Tongue (tissue), 1 donor: ENCODE measurements at regions not wholly inside any gene's neighbourhood (a gene's known extent, or its start where the extent isn't known, plus 50 kb on each side); places are given as distances from the start of the nearest gene placed in this dataset.
"Not testable (repeated sequence)": the region's sequence is repeated elsewhere in the genome, so short reads cannot be mapped to it uniquely, and the experiment has no call there.

Experiments
- DNase-seq: peaks from one replicate; pipeline ENCODE4 v3.0.0-alpha.2; 2015

- no peak for DNase-seq
These were observed 2535.1 kb downstream of the ARAP2 start for GRCh38 chr4:33709247-33709646.

GRCh38 chr4:33711826-33712225 lies 2532.5 kb downstream of the ARAP2 start:
- no peak for DNase-seq

- no peak for DNase-seq
These were observed 2529.3 kb downstream of the ARAP2 start for GRCh38 chr4:33714971-33715370.

- no peak for DNase-seq
These were observed 2528.4 kb downstream of the ARAP2 start for GRCh38 chr4:33715841-33716395.

- no peak for DNase-seq
These were observed 2522.1 kb downstream of the ARAP2 start for GRCh38 chr4:33722254-33722653.

- DNase-seq, result peak; percentile 65
These were observed 2521.4 kb downstream of the ARAP2 start for GRCh38 chr4:33722800-33723516.

- DNase-seq, result no peak
These were observed 2519.6 kb downstream of the ARAP2 start for GRCh38 chr4:33724685-33725084.

- peak; percentile 8 for DNase-seq
These were observed 2518.5 kb downstream of the ARAP2 start for GRCh38 chr4:33725861-33726260.

- no peak for DNase-seq
These were observed 2506.6 kb downstream of the ARAP2 start for GRCh38 chr4:33737726-33738125.

GRCh38 chr4:33739884-33740632 lies 2504.3 kb downstream of the ARAP2 start:
- DNase-seq, result no peak

- not testable (repeated sequence) for DNase-seq
These were observed 2503.4 kb downstream of the ARAP2 start for GRCh38 chr4:33740871-33741270.

- no peak for DNase-seq
These were observed 2497.3 kb downstream of the ARAP2 start for GRCh38 chr4:33746979-33747378.

- DNase-seq, result no peak
These were observed 2493.3 kb downstream of the ARAP2 start for GRCh38 chr4:33751050-33751449.

GRCh38 chr4:33772582-33772981 lies 2471.7 kb downstream of the ARAP2 start:
- DNase-seq, result no peak

- no peak for DNase-seq
These were observed 2463.1 kb downstream of the ARAP2 start for GRCh38 chr4:33780952-33781791.

- DNase-seq, result no peak
These were observed 2458.5 kb downstream of the ARAP2 start for GRCh38 chr4:33785843-33786242.

GRCh38 chr4:33802578-33802977 lies 2441.7 kb downstream of the ARAP2 start:
- DNase-seq, result no peak

GRCh38 chr4:33825685-33826084 lies 2418.6 kb downstream of the ARAP2 start:
- DNase-seq, result no peak

GRCh38 chr4:33829356-33829755 lies 2415.0 kb downstream of the ARAP2 start:
- DNase-seq, result not testable (repeated sequence)

GRCh38 chr4:33831442-33832066 lies 2412.8 kb downstream of the ARAP2 start:
- no peak for DNase-seq

- not testable (repeated sequence) for DNase-seq
These were observed 2408.6 kb downstream of the ARAP2 start for GRCh38 chr4:33835764-33836163.
